ENCODE measurements at regions not wholly inside any gene's neighbourhood (a gene's known extent, or its start where the extent isn't known, plus 50 kb on each side); places are given as distances from the start of the nearest gene placed in this dataset.
"Not testable (repeated sequence)": the region's sequence is repeated elsewhere in the genome, so short reads cannot be mapped to it uniquely, and the experiment has no call there.

- DNase-seq, result no peak
Observed at GRCh38 chr6:80535914-80536565, 429.6 kb downstream of the BCKDHB start.

- DNase-seq, result no peak
Observed at GRCh38 chr6:80531681-80532619, 425.5 kb downstream of the BCKDHB start.

DNA sequence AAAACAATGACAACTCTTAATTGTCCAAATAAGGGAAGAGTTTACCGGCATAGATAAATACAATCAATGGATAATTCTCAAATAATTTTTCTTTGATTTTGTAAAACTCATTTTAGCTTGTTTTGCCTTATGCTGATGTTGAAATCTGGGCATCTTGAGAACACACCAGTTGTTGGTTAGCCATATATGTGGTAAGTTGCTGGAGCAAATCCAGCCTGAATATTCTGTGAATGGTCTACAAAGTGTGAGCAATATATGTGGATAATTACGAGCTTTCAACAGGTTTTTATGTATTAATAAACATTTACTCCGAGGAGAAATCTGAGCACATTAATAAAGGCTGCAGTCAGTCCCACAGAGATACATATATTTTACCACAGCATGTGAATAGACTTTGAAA is 423.6 kb downstream of the BCKDHB start:
- DNase-seq, result no peak

DNA sequence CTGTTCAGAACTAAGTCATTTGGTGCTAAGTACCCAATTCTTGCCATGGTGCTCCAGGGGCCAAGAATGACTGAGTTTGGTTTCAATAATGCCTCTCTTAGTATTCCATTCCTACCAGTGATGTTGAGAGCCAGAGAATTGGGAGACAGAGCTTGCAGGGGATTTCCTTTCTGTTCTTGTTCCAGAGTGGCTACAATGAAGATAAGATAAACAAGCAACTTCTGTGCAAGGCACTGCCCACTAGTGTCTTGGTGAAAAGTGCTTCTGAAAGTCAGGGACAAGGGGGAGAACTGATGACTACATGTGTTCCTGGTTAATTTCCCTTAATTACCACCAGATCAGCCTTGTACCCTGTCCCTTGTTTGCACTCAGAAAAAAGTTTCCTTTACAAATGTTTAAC is 421.6 kb downstream of the BCKDHB start:
- no peak for DNase-seq

GRCh38 chr6:80527552-80528052 is 421.1 kb downstream of the BCKDHB start:
- no peak for DNase-seq

DNA sequence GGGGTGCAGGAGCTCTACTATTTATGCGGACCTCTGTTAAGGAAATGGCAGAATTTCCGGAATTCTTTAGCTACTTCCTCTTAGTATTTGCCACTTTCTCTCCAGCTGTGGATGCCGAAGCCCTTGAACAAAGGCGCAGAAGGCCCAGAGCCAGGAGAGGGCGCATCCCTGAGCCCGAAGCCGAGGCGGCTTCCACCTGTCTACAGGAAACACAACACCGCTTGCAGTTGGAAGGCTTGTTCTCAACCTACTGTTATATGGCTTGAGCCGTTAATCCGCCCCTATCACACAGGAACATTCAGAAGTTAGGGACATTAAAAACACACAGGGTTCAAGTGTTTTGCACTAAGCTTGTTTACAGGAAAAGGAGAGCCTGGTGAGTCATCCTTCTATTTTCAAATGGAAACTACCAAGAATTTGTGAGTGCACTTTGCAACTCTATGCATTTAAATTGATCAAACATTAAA is 417.1 kb downstream of the BCKDHB start:
- DNase-seq, result no peak

- DNase-seq, result no peak
Observed at GRCh38 chr6:80523010-80523409, 416.5 kb downstream of the BCKDHB start.

DNA sequence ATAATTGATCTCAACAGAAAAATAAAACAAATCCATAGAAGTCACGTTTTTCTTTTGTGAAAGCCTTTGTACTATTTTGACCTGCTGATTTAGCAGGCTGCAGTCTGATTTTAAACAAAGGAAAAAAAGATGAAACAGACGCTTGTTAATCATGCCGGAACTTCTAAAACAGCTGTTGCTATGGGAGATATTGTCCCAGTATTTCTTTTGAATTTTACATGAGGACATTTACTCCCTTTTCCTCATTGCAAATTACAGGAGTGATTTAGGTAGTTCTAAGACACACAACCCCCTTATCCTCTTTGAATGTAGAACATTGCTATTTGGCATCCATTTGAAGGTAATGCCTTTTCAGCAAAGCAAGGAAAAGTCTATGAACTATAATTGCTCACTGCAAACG is 416.1 kb downstream of the BCKDHB start:
- DNase-seq, result no peak

GRCh38 chr6:80519811-80520594 is 413.5 kb downstream of the BCKDHB start:
- no peak for DNase-seq

DNA sequence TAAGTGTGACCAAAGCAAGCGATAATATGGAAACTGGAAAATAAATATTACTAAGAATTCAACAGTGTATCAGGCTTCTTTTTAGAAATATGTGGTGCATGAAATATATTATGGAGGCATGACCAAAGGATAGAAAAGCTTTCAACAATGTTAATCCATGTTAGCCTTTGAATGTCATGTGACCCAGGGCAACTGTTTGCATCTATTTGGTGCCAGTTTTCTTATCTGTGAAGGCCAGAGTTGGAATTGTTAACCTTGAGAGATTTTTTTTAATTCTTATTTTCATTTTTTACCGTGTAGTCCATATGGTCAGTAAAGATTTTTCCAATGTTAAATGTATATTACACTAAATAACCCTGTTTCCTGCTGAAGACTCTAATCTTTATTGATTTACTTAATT is 411.1 kb downstream of the BCKDHB start:
- no peak for DNase-seq

- not testable (repeated sequence) for DNase-seq
Observed at GRCh38 chr6:80510521-80510920, 404.1 kb downstream of the BCKDHB start.

DNA sequence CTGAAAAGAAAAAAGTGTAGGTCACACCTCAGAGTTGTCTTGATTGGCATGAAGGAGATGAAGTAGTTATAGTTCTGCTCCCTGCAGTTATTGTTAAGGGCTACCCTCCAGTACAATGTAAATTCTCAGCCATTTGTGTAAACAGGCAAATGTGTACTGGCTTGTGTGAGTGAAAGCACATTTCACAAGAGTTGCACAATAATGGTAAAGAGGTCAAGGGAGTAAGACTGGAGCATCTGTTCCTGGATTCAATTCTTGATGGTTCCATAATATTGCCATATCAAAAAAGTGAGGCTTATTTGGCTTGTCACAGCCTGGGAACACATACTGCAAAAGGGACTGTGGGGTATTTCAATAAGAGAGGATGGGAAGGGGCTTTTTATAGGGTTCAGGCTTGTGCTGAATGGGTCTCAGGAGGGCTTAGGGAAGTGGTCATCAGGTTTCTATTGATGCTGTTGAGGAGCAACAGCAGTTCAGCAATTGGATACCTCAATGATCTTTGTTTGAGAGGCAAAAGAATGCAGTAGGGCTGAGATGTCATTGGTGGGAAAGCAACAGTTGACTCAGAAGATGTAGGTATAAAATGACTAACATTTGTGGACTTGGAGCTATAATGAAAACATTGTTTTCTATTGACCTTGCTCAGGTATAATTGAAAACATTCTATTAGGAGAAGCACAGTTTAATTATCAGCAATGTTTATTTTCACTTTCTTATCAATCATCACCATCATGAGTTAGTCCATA is 402.6 kb downstream of the BCKDHB start:
- DNase-seq, result no peak

DNA sequence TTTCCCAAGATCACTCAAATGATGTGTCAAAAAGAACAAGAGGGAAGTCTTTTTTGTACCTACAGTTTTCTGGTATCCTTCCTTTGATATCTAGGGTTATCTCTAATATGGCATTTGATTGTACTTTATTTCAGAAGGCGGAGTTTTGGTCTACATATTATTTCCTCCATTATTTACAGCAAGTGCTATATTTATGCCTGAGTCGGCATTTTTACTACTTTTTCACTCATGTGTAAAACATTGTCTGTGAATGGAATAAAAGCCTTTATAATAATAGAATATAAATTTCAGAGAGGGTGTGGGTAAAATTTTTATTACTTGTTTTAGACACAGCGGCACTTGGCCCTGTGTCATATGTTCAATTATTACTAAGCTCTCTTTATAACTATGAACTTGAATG is 398.4 kb downstream of the BCKDHB start:
- no peak for DNase-seq

DNA sequence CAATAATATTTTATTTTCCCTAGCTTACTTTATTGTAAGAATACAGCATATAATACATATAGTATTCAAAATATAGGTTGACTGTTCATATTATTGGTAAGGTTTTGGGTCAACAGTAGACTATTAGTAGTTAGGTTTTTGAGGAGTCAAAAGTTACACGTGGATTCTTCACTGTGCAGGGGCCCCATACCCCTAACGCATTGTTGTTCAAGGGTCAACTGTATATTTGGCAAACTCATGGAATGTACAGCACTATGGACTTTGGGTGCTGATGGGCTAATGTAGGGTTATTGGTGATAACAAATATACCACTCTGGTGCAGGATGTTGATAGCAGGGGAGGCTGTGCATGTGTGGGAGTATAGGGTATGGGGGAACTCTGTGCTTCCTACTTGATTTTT is 397.2 kb downstream of the BCKDHB start:
- DNase-seq, result no peak

DNA sequence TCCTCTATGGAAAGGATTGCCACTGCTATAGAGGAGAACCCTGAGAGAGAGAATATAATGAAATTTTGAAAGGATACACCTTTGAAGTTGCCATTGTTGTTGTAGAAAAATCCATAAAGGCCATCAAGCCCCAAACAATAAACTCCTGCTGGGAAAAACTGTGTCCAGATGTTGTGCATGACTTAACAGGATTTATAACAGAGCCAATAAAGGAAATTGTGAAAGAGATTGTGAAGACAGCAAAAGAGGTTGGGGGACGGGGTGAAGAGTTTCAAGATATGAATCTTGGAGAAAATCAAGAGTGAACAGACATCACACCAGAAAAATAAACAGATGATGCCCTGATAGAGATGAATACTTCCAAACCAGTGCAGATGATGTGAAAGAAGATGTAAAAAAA is 396.4 kb downstream of the BCKDHB start:
- no peak for DNase-seq

- no peak for DNase-seq
Observed at GRCh38 chr6:80501636-80502035, 395.2 kb downstream of the BCKDHB start.

DNA sequence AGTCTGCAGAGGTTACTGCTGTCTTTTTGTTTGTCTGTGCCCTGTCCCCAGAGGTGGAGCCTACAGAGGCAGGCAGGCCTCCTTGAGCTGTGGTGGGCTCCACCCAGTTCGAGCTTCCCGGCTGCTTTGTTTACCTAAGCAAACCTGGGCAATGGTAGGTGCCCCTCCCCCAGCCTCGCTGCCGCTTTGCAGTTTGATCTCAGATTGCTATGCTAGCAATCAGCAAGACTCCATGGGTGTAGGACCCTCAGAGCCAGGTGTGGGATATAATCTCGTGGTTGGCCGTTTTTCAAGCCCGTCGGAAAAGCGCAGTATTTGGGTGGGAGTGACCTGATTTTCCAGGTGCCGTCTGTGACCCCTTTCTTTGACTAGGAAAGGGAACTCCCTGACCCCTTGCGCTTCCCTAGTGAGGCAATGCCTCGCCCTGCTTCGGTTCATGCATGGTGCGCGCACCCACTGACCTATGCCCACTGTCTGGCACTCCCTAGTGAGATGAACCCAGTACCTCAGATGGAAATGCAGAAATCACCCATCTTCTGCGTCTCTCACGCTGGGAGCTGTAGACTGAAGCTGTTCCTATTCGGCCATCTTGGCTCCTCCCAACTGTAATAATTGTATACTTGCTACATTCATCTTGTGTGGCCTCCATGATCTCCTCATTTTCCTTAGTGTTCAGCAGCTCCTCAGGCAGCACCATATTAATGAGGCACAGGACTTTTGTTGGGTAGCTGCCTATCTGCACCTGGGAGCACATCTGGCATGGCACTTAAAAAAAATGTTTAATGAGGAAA is 391.4 kb downstream of the BCKDHB start:
- DNase-seq, result not testable (repeated sequence)

GRCh38 chr6:80489911-80490635 is 383.6 kb downstream of the BCKDHB start:
- no peak for DNase-seq

- no peak for DNase-seq
Observed at GRCh38 chr6:80488190-80488589, 381.7 kb downstream of the BCKDHB start.

DNA sequence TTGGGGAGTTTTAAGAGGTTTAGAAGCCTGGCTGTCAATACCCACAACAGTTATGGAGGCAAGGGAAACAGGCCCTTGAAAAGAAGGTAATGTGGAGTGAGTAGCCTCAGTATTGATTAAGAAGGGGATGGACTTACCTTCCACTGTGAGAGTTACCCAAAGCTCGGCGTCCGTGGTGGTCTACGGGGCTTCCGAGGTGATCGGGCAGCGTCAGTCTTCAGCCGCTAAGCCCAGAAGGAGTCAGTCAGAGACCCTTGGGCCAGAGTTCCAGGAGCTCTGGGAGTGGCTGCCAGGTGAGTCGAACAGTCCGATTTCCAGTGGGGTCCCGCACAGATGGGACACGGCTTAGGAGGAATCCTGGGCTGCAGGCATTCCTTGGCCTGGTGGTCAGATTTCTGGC is 379.0 kb downstream of the BCKDHB start:
- DNase-seq, result not testable (repeated sequence)

DNA sequence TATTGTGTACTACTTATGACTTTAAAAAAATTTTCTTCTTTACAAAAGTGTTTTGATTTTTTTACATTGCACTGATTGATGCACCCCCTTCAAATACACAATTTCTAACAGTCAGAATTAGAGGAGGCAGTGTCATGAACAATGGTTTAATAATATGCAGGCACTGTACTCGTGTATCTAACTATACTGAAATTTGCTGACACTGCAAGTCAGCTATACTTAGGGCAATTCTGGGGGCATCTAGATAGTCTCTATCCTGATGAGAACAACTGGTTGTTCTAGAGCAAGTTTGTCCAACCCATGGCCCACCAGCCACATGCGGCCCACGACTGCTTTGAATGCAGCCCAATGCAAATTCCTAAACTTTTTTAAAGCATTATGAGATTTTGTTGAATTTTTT is 375.6 kb downstream of the BCKDHB start:
- no peak for DNase-seq
